GM23248 (cell line): ENCODE measurements at regions not wholly inside any gene's neighbourhood (a gene's known extent, or its start where the extent isn't known, plus 50 kb on each side); places are given as distances from the start of the nearest gene placed in this dataset.

ENCODE experiments used
- EZH2 ChIP-seq: fragments of 200-600 bp; sonication (generic); IDR thresholded peaks from 2 replicates; pipeline ENCODE4 v1.6.1; 2018; ENCODE audit warnings: antibody characterized with exemption, mild to moderate bottlenecking; ENCODE audit not compliant: insufficient read depth, poor library complexity, severe bottlenecking
- EZH2phosphoT487 ChIP-seq: fragments of 200-600 bp; sonication (generic); IDR thresholded peaks from 2 replicates; pipeline ENCODE4 v1.6.1; 2018; ENCODE audit warnings: antibody characterized with exemption, moderate library complexity, mild to moderate bottlenecking, low read depth; ENCODE audit not compliant: insufficient read depth

GRCh38 chr2:66721776-66722175, 286.9 kb downstream of the MEIS1 start:
- TF ChIP-seq EZH2phosphoT487 (no peak), EZH2 (no peak)
